Esophagus muscularis mucosa (tissue), 4 donors: ENCODE measurements at regions not wholly inside any gene's neighbourhood (a gene's known extent, or its start where the extent isn't known, plus 50 kb on each side); places are given as distances from the start of the nearest gene placed in this dataset.
"Not testable (repeated sequence)": the region's sequence is repeated elsewhere in the genome, so short reads cannot be mapped to it uniquely, and the experiment has no call there.

Experiments used
- EP300 ChIP-seq: sonication (generic); formaldehyde crosslinking; IDR thresholded peaks from one replicate; pipeline ENCODE4 v1.6.1; 2017; ENCODE audit warnings: antibody characterized with exemption
- POLR2A ChIP-seq: fragments of 450-650 bp; IDR thresholded peaks from one replicate; pipeline ENCODE4 v1.6.1; 2017; ENCODE audit warnings: antibody characterized with exemption, moderate library complexity, mild to moderate bottlenecking, low read depth
- POLR2AphosphoS5 ChIP-seq, 2 donors: sonication (generic); formaldehyde crosslinking; IDR thresholded peaks; one replicate each; pipeline ENCODE4 v1.6.1; 2017; ENCODE audit warnings: antibody characterized with exemption in 2 of 2
- TF ChIP-seq, protein P1 (sequence below), 3 experiments: fragments of 200-600 bp in 2 of 3; fragments of 450-650 bp in 1 of 3; sonication (generic) in 2 of 3; IDR thresholded peaks; one replicate each; pipeline ENCODE4 v1.5.1; 2017 to 2019; ENCODE audit warnings: antibody characterized with exemption in 3 of 3, mild to moderate bottlenecking in 2 of 3, moderate library complexity in 1 of 3

DNA sequence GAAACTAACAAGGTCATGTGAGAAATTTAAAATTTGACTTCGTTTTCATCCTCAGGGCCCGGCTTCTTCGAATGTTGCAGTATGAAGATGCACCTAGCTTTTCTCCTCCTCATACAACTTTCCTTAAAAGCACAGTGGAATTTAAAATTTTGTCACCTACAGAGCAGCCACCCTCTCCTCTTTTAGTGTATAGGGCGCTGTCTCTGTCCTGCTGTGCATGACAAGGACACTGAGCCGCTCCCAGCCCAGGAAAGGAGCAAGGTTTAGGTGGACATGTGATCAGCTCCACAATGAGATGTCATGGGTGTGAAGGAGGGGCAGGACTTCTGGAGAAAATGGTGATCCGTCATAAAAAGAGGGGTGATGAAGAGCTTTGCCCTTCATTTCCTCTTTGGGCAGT lies 1185.4 kb downstream of the RPIA start:
- TF ChIP-seq, protein P1, sequence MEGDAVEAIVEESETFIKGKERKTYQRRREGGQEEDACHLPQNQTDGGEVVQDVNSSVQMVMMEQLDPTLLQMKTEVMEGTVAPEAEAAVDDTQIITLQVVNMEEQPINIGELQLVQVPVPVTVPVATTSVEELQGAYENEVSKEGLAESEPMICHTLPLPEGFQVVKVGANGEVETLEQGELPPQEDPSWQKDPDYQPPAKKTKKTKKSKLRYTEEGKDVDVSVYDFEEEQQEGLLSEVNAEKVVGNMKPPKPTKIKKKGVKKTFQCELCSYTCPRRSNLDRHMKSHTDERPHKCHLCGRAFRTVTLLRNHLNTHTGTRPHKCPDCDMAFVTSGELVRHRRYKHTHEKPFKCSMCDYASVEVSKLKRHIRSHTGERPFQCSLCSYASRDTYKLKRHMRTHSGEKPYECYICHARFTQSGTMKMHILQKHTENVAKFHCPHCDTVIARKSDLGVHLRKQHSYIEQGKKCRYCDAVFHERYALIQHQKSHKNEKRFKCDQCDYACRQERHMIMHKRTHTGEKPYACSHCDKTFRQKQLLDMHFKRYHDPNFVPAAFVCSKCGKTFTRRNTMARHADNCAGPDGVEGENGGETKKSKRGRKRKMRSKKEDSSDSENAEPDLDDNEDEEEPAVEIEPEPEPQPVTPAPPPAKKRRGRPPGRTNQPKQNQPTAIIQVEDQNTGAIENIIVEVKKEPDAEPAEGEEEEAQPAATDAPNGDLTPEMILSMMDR (IDR thresholded peaks at IDR 0.05): not testable (repeated sequence)
- TF ChIP-seq EP300; POLR2A; POLR2AphosphoS5 (IDR thresholded peaks at IDR 0.05): not testable (repeated sequence)
